HEK293 (cell line): ENCODE measurements at regions not wholly inside any gene's neighbourhood (a gene's known extent, or its start where the extent isn't known, plus 50 kb on each side); places are given as distances from the start of the nearest gene placed in this dataset.

Experiments used
- CTCF ChIA-PET: fragments of 350-600 bp; formaldehyde crosslinking; extraction: SDS; loops from one replicate; lab custom pipeline; 2021; ENCODE audit warnings: antibody characterized with exemption; lab: Yijun Ruan, JAX
- POLR2A ChIA-PET: fragments of 300-600 bp; formaldehyde crosslinking; extraction: SDS; loops from one replicate; lab custom pipeline; 2020; ENCODE audit warnings: antibody characterized with exemption, inconsistent platforms; lab: Yijun Ruan, JAX
- H3K27ac ChIP-seq: fragments of 200-500 bp; sonication (Bioruptor generic); 2 replicates; pipeline ENCODE4 v1.5.1; 2014; ENCODE audit warnings: low read depth, low read length, control low read depth, inconsistent platforms; ENCODE audit errors: extremely low read depth
- H3K36me3 ChIP-seq, 2 experiments: fragments of 200-500 bp in 1 of 2; sonication (Bioruptor generic) in 1 of 2; 1 replicate in 1 of 2; 2 replicates in 1 of 2; pipeline ENCODE4 v1.5.1; 2014 to 2017; ENCODE audit warnings: inconsistent platforms in 2 of 2, low read length in 2 of 2; ENCODE audit not compliant: control insufficient read depth in 2 of 2, insufficient read depth in 1 of 2
- H3K4me1 ChIP-seq: fragments of 200-500 bp; sonication (Bioruptor generic); 2 replicates; pipeline ENCODE4 v1.5.1; 2014; ENCODE audit warnings: mild to moderate bottlenecking, low read length, inconsistent platforms; ENCODE audit not compliant: control insufficient read depth, insufficient read depth
- H3K4me3 ChIP-seq: 2 replicates; pipeline ENCODE4 v1.5.1; 2011; ENCODE audit warnings: low read depth, mild to moderate bottlenecking, control low read depth, low read length, moderate library complexity
- H3K9me3 ChIP-seq: fragments of 200-500 bp; sonication (Bioruptor generic); 2 replicates; pipeline ENCODE4 v1.5.1; 2014; ENCODE audit warnings: low read depth, low read length, inconsistent platforms; ENCODE audit not compliant: control insufficient read depth, insufficient read depth
- ELK4 ChIP-seq: IDR thresholded peaks from 2 replicates; pipeline ENCODE4 v1.6.1; 2011; ENCODE audit warnings: mild to moderate bottlenecking, low read depth, low read length, borderline replicate concordance
- GLIS2 ChIP-seq: fragments of 450-650 bp; formaldehyde crosslinking; IDR thresholded peaks from 2 replicates; pipeline ENCODE4 v1.5.1; 2016; ENCODE audit warnings: missing biosample characterization, missing genetic modification characterization
- KLF10 ChIP-seq: fragments of 450-650 bp; IDR thresholded peaks from 2 replicates; pipeline ENCODE4 v1.5.1; 2018; ENCODE audit warnings: missing biosample characterization, mild to moderate bottlenecking, missing genetic modification characterization
- KLF16 ChIP-seq: fragments of 450-650 bp; formaldehyde crosslinking; IDR thresholded peaks from 2 replicates; pipeline ENCODE4 v1.5.1; 2017; ENCODE audit warnings: missing biosample characterization, missing genetic modification characterization
- PRDM1 ChIP-seq: fragments of 450-650 bp; formaldehyde crosslinking; IDR thresholded peaks from 2 replicates; pipeline ENCODE4; 2016; ENCODE audit warnings: missing biosample characterization, missing genetic modification characterization
- REPIN1 ChIP-seq: fragments of 450-650 bp; formaldehyde crosslinking; IDR thresholded peaks from 2 replicates; pipeline ENCODE4 v1.5.1; 2017; ENCODE audit warnings: missing biosample characterization, missing genetic modification characterization, low read depth
- SCRT2 ChIP-seq: fragments of 450-650 bp; formaldehyde crosslinking; IDR thresholded peaks from 2 replicates; pipeline ENCODE4 v1.5.1; 2016; ENCODE audit warnings: missing biosample characterization, missing genetic modification characterization
- YY2 ChIP-seq: fragments of 450-650 bp; formaldehyde crosslinking; IDR thresholded peaks from 2 replicates; pipeline ENCODE4 v1.5.1; 2016; ENCODE audit warnings: missing biosample characterization, missing genetic modification characterization
- ZBTB20 ChIP-seq: fragments of 450-650 bp; formaldehyde crosslinking; IDR thresholded peaks from 2 replicates; pipeline ENCODE4 v1.5.1; 2016; ENCODE audit warnings: missing biosample characterization, missing genetic modification characterization
- ZBTB48 ChIP-seq: fragments of 450-650 bp; formaldehyde crosslinking; IDR thresholded peaks from 2 replicates; pipeline ENCODE4 v1.5.1; 2016; ENCODE audit warnings: missing biosample characterization, missing genetic modification characterization
- ZFP37 ChIP-seq: fragments of 450-650 bp; formaldehyde crosslinking; IDR thresholded peaks from 2 replicates; pipeline ENCODE4 v1.5.1; 2016; ENCODE audit warnings: missing biosample characterization, missing genetic modification characterization
- ZFP69B ChIP-seq: fragments of 450-650 bp; formaldehyde crosslinking; IDR thresholded peaks from 2 replicates; pipeline ENCODE4 v1.5.1; 2016; ENCODE audit warnings: missing biosample characterization, missing genetic modification characterization
- ZNF112 ChIP-seq: fragments of 450-650 bp; formaldehyde crosslinking; IDR thresholded peaks from 2 replicates; pipeline ENCODE4 v1.5.0; 2017; ENCODE audit warnings: missing biosample characterization, missing genetic modification characterization
- ZNF121 ChIP-seq: fragments of 450-650 bp; formaldehyde crosslinking; IDR thresholded peaks from 2 replicates; pipeline ENCODE4 v1.5.1; 2016; ENCODE audit warnings: missing biosample characterization, missing genetic modification characterization
- ZNF140 ChIP-seq: fragments of 450-650 bp; formaldehyde crosslinking; IDR thresholded peaks from 2 replicates; pipeline ENCODE4 v1.5.1; 2016; ENCODE audit warnings: missing biosample characterization, missing genetic modification characterization
- ZNF175 ChIP-seq: fragments of 450-650 bp; formaldehyde crosslinking; IDR thresholded peaks from 2 replicates; pipeline ENCODE4 v1.5.1; 2016; ENCODE audit warnings: missing biosample characterization, missing genetic modification characterization
- ZNF18 ChIP-seq: fragments of 450-650 bp; formaldehyde crosslinking; IDR thresholded peaks from 2 replicates; pipeline ENCODE4 v1.5.1; 2016; ENCODE audit warnings: missing biosample characterization, missing genetic modification characterization
- ZNF202 ChIP-seq: fragments of 450-650 bp; formaldehyde crosslinking; IDR thresholded peaks from 2 replicates; pipeline ENCODE4 v1.5.1; 2016; ENCODE audit warnings: missing biosample characterization, missing genetic modification characterization, borderline replicate concordance
- ZNF248 ChIP-seq: fragments of 450-650 bp; formaldehyde crosslinking; IDR thresholded peaks from 2 replicates; pipeline ENCODE4 v1.5.1; 2017; ENCODE audit warnings: missing biosample characterization, missing genetic modification characterization
- ZNF266 ChIP-seq: fragments of 450-650 bp; formaldehyde crosslinking; IDR thresholded peaks from 2 replicates; pipeline ENCODE4 v1.5.1; 2016; ENCODE audit warnings: missing biosample characterization, missing genetic modification characterization, low read depth
- ZNF514 ChIP-seq: fragments of 450-650 bp; formaldehyde crosslinking; IDR thresholded peaks from 2 replicates; pipeline ENCODE4 v1.5.1; 2016; ENCODE audit warnings: missing biosample characterization, missing genetic modification characterization
- ZNF560 ChIP-seq: fragments of 450-650 bp; formaldehyde crosslinking; IDR thresholded peaks from 2 replicates; pipeline ENCODE4 v1.5.1; 2017; ENCODE audit warnings: missing biosample characterization, missing genetic modification characterization, borderline replicate concordance
- ZNF610 ChIP-seq: fragments of 450-650 bp; formaldehyde crosslinking; IDR thresholded peaks from 2 replicates; pipeline ENCODE4 v1.5.1; 2016; ENCODE audit warnings: missing biosample characterization, missing genetic modification characterization, borderline replicate concordance
- ZSCAN16 ChIP-seq: fragments of 450-650 bp; formaldehyde crosslinking; IDR thresholded peaks from 2 replicates; pipeline ENCODE4 v1.5.1; 2016; ENCODE audit warnings: missing biosample characterization, missing genetic modification characterization
- ZSCAN18 ChIP-seq: fragments of 450-650 bp; formaldehyde crosslinking; IDR thresholded peaks from 2 replicates; pipeline ENCODE4 v1.5.1; 2016; ENCODE audit warnings: missing biosample characterization, missing genetic modification characterization
- ZSCAN23 ChIP-seq: fragments of 450-650 bp; formaldehyde crosslinking; IDR thresholded peaks from 2 replicates; pipeline ENCODE4 v1.5.1; 2016; ENCODE audit warnings: missing biosample characterization, missing genetic modification characterization
- ZXDB ChIP-seq: fragments of 450-650 bp; formaldehyde crosslinking; IDR thresholded peaks from 2 replicates; pipeline ENCODE4 v1.5.1; 2016; ENCODE audit warnings: missing biosample characterization, missing genetic modification characterization
- TF ChIP-seq, protein P1 (sequence below): fragments of 450-650 bp; formaldehyde crosslinking; IDR thresholded peaks from 2 replicates; pipeline ENCODE4 v1.5.1; 2016; ENCODE audit warnings: missing biosample characterization, missing genetic modification characterization
- TF ChIP-seq, protein P2 (sequence below): fragments of 450-650 bp; formaldehyde crosslinking; IDR thresholded peaks from 2 replicates; pipeline ENCODE4 v1.5.1; 2016; ENCODE audit warnings: missing biosample characterization, missing genetic modification characterization
- TF ChIP-seq, protein P3 (sequence below): fragments of 450-650 bp; formaldehyde crosslinking; IDR thresholded peaks from 2 replicates; pipeline ENCODE4 v1.5.1; 2016; ENCODE audit warnings: missing biosample characterization, missing genetic modification characterization, borderline replicate concordance

GRCh38 chr5:162503796-162504195 is 436.2 kb downstream of the GABRG2 start:
- H3K9me3 ChIP-seq, result no peaks in the 10 kb centered on the region
- no peaks in the 10 kb centered on the region for H3K4me1 ChIP-seq
- no peak overlapping the region for H3K4me3 ChIP-seq
- no peaks in the 10 kb centered on the region for H3K36me3 ChIP-seq
- CTCF ChIA-PET, result no interaction called here
- TF ChIP-seq, protein P1, sequence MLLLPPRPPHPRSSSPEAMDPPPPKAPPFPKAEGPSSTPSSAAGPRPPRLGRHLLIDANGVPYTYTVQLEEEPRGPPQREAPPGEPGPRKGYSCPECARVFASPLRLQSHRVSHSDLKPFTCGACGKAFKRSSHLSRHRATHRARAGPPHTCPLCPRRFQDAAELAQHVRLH (tag by site-specific recombination), result no peak
- TF ChIP-seq ZSCAN18 (tag by site-specific recombination), result no peak
- TF ChIP-seq ZXDB (tag by site-specific recombination), result no peak
- no peak for TF ChIP-seq ZNF112 (tag by site-specific recombination)
- no peak for TF ChIP-seq ZNF140
- TF ChIP-seq PRDM1 (tag by site-specific recombination), result no peak
- no peak for TF ChIP-seq ZNF610 (tag by site-specific recombination)
- TF ChIP-seq ZNF18 (tag by site-specific recombination), result no peak
- TF ChIP-seq ZSCAN16, result no peak
- TF ChIP-seq SCRT2 (tag by site-specific recombination), result no peak
- TF ChIP-seq ZNF560 (tag by site-specific recombination), result no peak
- no peak for TF ChIP-seq ZBTB48 (tag by site-specific recombination)
- no peak for TF ChIP-seq KLF10 (tag by site-specific recombination)
- no peak for TF ChIP-seq ELK4
- TF ChIP-seq, protein P2, sequence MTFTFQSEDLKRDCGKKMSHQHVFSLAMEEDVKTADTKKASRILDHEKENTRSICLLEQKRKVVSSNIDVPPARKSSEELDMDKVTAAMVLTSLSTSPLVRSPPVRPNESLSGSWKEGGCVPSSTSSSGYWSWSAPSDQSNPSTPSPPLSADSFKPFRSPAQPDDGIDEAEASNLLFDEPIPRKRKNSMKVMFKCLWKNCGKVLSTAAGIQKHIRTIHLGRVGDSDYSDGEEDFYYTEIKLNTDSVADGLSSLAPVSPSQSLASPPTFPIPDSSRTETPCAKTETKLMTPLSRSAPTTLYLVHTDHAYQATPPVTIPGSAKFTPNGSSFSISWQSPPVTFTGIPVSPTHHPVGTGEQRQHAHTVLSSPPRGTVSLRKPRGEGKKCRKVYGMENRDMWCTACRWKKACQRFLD (tag by site-specific recombination), result no peak
- no peak for TF ChIP-seq ZNF248 (tag by site-specific recombination)
- no peak for TF ChIP-seq ZNF121 (tag by site-specific recombination)
- no peak for TF ChIP-seq ZFP69B (tag by site-specific recombination)
- TF ChIP-seq ZBTB20 (tag by site-specific recombination), result no peak
- no peak for TF ChIP-seq ZNF514 (tag by site-specific recombination)
- TF ChIP-seq, all 188 proteins: peak for 0
- POLR2A ChIA-PET, result no interaction called here
- no peak overlapping the region for H3K27ac ChIP-seq

DNA sequence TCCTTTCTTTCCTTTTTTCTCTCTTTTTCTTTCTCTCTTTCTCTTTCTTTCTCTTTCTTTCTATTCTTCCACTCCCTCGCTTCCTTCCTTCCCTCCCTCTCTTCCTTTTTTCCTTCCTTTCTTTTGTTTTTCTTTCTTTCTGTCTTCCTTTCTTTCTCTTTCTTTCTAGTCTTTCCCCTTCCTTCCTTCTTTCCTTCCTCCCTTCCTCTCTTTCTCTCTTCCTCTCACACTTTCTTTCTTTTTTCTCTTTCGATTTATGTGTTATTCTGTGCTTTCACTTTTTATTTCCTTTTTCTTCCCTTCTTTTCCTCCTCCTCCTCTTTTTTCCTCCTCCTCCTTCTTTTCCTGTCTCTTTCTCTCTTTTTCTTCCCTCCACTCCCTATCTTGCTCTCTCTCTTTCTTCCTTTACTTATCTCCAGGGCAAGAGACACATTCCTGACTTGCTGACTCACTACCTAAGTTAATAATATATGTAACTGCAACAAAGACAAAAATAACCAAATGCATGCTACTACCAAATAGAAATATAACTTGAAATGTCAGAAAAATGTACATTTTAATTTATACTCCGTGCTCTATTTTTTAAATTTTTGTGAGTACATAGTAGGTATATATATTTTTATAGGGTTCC is 445.5 kb downstream of the GABRG2 start:
- H3K9me3 ChIP-seq, result no peaks in the 10 kb centered on the region
- CTCF ChIA-PET, result no interaction called here
- H3K4me1 ChIP-seq, result no peaks in the 10 kb centered on the region
- H3K27ac ChIP-seq, result no peak overlapping the region
- H3K4me3 ChIP-seq, result no peak overlapping the region
- POLR2A ChIA-PET, result no interaction called here
- no peaks in the 10 kb centered on the region for H3K36me3 ChIP-seq
- TF ChIP-seq KLF16 (tag by site-specific recombination) (no peak), ZNF266 (tag by site-specific recombination) (no peak), ZNF140 (no peak), SCRT2 (tag by site-specific recombination) (no peak), PRDM1 (tag by site-specific recombination) (peak; percentile 80), GLIS2 (tag by site-specific recombination) (no peak), ZSCAN23 (tag by site-specific recombination) (no peak), ZNF175 (tag by site-specific recombination) (no peak), ZNF514 (tag by site-specific recombination) (no peak), REPIN1 (no peak), KLF10 (tag by site-specific recombination) (no peak), YY2 (tag by site-specific recombination) (no peak), ZNF202 (tag by site-specific recombination) (no peak), ZFP37 (tag by site-specific recombination) (no peak)
- TF ChIP-seq, protein P3, sequence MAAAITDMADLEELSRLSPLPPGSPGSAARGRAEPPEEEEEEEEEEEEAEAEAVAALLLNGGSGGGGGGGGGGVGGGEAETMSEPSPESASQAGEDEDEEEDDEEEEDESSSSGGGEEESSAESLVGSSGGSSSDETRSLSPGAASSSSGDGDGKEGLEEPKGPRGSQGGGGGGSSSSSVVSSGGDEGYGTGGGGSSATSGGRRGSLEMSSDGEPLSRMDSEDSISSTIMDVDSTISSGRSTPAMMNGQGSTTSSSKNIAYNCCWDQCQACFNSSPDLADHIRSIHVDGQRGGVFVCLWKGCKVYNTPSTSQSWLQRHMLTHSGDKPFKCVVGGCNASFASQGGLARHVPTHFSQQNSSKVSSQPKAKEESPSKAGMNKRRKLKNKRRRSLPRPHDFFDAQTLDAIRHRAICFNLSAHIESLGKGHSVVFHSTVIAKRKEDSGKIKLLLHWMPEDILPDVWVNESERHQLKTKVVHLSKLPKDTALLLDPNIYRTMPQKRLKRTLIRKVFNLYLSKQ (tag by site-specific recombination), result no peak
